ENCODE measurements at regions not wholly inside any gene's neighbourhood (a gene's known extent, or its start where the extent isn't known, plus 50 kb on each side); places are given as distances from the start of the nearest gene placed in this dataset.

DNA sequence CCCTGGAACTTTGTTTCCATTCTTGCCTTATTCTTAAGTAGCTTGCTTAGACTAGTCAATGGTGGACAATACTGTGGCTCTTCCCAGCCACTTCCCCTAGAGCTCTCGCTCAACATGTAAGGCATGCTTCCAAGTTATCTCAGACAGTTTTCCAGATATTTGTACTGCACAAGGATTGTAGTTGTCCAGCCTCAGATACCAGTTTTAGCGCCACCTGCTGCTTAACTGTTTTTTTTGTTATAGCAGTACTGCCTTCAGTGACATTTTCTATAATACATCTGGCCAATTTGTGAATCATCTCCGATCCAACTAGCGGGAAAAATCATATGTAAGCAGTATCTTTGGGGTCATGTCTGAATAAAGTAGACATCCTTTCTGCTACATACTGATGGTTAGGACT is 346.7 kb upstream of the ADGRL4 start:
- TF ChIP-seq, protein P1, sequence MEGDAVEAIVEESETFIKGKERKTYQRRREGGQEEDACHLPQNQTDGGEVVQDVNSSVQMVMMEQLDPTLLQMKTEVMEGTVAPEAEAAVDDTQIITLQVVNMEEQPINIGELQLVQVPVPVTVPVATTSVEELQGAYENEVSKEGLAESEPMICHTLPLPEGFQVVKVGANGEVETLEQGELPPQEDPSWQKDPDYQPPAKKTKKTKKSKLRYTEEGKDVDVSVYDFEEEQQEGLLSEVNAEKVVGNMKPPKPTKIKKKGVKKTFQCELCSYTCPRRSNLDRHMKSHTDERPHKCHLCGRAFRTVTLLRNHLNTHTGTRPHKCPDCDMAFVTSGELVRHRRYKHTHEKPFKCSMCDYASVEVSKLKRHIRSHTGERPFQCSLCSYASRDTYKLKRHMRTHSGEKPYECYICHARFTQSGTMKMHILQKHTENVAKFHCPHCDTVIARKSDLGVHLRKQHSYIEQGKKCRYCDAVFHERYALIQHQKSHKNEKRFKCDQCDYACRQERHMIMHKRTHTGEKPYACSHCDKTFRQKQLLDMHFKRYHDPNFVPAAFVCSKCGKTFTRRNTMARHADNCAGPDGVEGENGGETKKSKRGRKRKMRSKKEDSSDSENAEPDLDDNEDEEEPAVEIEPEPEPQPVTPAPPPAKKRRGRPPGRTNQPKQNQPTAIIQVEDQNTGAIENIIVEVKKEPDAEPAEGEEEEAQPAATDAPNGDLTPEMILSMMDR (IDR thresholded peaks at IDR 0.05), result no peak
- TF ChIP-seq POLR2AphosphoS5 (IDR thresholded peaks at IDR 0.05), result no peak

Measured in breast epithelium (tissue), 3 donors.